Mesodermal cell (in vitro differentiated cells): ENCODE measurements at regions not wholly inside any gene's neighbourhood (a gene's known extent, or its start where the extent isn't known, plus 50 kb on each side); places are given as distances from the start of the nearest gene placed in this dataset.
"Not testable (repeated sequence)": the region's sequence is repeated elsewhere in the genome, so short reads cannot be mapped to it uniquely, and the experiment has no call there.

Source experiments
- H3K27ac ChIP-seq: 2 replicates; pipeline ENCODE4 v1.7.0; 2013; ENCODE audit warnings: mild to moderate bottlenecking, low read depth, low read length, moderate library complexity; ENCODE audit not compliant: severe bottlenecking
- H3K36me3 ChIP-seq: 2 replicates; pipeline ENCODE4 v1.7.1; 2013; ENCODE audit warnings: mild to moderate bottlenecking, low read length, moderate library complexity; ENCODE audit not compliant: control insufficient read depth, insufficient read depth
- H3K4me1 ChIP-seq: one replicate; pipeline ENCODE4 v1.7.1; 2013; ENCODE audit warnings: mild to moderate bottlenecking, low read length; ENCODE audit not compliant: insufficient read depth, control insufficient read depth, poor library complexity, severe bottlenecking
- H3K4me3 ChIP-seq: 2 replicates; pipeline ENCODE4 v1.7.0; 2013; ENCODE audit warnings: low read length, control low read depth, mild to moderate bottlenecking; ENCODE audit not compliant: insufficient read depth, poor library complexity, severe bottlenecking; ENCODE audit errors: extremely low read depth
- H3K9me3 ChIP-seq: 2 replicates; pipeline ENCODE4 v1.7.1; 2013; ENCODE audit warnings: mild to moderate bottlenecking, low read length, moderate library complexity; ENCODE audit not compliant: control insufficient read depth
- whole genome bisulfite sequencing, 2 experiments: methylation state at CpG; one replicate each; pipeline ENCODE4 v1.1.5; 2013; ENCODE audit warnings: missing lambda C conversion rate in 2 of 2; ENCODE audit not compliant: insufficient coverage in 2 of 2; 5-methylcytosine and 5-hydroxymethylcytosine counted together

DNA sequence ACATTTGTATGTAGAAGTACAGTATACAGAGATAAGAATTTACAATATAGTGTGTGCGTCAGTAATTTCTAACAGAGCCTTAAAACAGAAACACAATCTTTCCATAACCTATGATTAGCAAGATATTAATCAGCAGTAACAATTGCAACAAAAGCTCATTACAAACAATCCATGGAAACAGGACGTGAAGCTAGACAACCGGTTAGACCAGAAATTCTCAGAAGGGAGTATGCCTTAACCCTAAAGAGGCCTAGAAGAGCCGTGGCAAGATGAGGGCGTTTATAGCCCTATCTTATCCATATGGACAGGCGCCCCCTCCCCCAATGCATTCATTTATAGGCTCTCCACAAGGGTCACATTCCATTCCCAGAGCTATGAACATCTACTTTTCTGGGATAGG, 184.2 kb upstream of the GK2 start:
- 100% methylated on average over 1 of the region's 6 CpGs; no CpG with 5 or more reads in 1 of the 2 experiments for WGBS, 2 experiments
- H3K36me3 ChIP-seq, H3K4me1 ChIP-seq, H3K27ac ChIP-seq, H3K4me3 ChIP-seq, H3K9me3 ChIP-seq: not testable (repeated sequence)

DNA sequence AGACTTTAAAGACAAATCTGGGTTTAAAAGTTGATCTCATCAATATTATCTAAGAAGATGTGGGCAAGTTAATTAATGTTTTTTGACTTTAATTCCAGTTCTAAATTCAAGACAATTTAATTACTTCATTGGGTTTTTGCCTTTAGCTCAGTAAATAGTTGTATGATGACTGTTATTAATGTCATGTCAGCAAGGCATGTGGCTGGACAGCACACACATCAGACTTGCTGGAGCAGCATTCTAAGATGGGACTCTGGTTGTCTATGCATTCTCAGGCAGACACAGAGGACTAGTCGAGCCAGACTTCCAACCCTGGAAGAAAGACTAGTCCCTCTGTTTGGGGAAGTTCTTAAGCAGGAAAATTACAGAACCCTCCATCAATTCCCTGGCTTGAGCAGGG, 180.7 kb upstream of the GK2 start:
- 100% methylated on average over 1 of the region's 1 CpG; no CpG with 5 or more reads in 1 of the 2 experiments for WGBS, 2 experiments
- Histone ChIP-seq H3K4me1 (no peaks in the 10 kb centered on the region), H3K9me3 (no peaks in the 10 kb centered on the region)

DNA sequence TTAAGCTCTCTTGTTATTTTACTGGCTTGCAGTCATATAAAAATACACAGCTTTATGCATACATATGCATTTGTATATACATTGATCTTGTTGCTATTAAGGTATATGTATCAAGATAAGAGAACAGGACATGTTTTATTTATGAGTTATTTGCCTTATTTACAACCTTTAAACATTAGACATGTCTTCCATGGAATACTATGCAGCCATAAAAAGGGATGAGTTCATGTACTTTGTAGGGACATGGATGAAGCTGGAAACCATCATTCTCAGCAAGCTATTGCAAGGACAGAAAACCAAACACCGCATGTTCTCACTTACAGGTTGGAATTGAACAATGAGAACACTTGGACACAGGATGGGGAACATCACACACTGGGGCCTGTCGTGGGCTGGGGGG, 179.2 kb upstream of the GK2 start:
- not testable (repeated sequence) for H3K27ac ChIP-seq, H3K4me3 ChIP-seq, H3K9me3 ChIP-seq, H3K4me1 ChIP-seq, H3K36me3 ChIP-seq
- WGBS, 2 experiments: 100% methylated on average over 1 of the region's 2 CpGs

More for the DNA sequence above, 180.7 kb upstream of the GK2 start:
- H3K27ac ChIP-seq: no peak overlapping the region
- H3K4me3 ChIP-seq: no peak overlapping the region
- H3K36me3 ChIP-seq: no peaks in the 10 kb centered on the region

DNA sequence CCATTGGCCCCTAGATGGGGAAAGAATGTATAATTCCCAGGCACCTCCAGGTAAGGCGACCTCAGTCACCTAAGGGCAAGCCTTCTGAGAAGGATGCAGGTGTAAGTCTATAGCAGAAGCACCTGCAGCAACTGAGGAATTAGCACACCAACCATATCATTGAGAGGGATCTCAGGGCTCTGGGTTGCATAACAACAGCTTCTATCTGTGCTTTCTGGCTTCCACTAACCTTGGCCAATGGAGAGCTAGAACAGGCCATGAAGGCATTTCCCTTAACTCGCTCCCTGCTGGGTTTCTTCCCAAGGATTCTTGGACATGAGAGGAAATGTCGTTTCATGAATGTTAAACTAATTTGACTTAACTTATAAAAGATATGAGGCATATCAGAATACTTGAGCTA, 177.8 kb upstream of the GK2 start:
- no peak overlapping the region for H3K4me3 ChIP-seq
- H3K9me3 ChIP-seq: no peaks in the 10 kb centered on the region
- 100% methylated on average over 1 of the region's 3 CpGs; no CpG with 5 or more reads in 1 of the 2 experiments for WGBS, 2 experiments
- no peaks in the 10 kb centered on the region for H3K36me3 ChIP-seq
- no peak overlapping the region for H3K27ac ChIP-seq
- no peaks in the 10 kb centered on the region for H3K4me1 ChIP-seq

DNA sequence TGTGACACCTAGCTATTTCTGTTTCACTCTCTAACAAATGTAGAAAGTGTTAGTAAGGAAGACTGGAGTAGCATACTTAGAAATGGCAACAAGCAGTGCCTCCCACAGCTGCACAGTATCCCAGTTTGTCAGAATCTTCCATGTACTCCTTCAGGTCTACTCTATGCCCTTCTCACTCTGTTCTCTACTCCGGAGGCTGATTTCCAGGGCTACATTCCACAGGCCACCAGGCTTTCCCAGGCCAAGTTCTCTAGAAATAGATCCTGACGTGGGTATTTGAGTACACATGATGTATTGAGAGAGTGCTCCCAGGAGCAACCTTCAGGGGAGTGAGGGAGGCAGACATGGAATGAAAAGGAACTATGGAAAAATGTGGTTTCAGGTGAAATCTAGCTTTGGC, 177.3 kb upstream of the GK2 start:
- Histone ChIP-seq H3K4me3 (no peak overlapping the region), H3K36me3 (no peaks in the 10 kb centered on the region), H3K9me3 (no peaks in the 10 kb centered on the region), H3K27ac (no peak overlapping the region), H3K4me1 (no peaks in the 10 kb centered on the region)
- 80 to 88% methylated on average over 1 of the region's 2 CpGs for WGBS, 2 experiments

DNA sequence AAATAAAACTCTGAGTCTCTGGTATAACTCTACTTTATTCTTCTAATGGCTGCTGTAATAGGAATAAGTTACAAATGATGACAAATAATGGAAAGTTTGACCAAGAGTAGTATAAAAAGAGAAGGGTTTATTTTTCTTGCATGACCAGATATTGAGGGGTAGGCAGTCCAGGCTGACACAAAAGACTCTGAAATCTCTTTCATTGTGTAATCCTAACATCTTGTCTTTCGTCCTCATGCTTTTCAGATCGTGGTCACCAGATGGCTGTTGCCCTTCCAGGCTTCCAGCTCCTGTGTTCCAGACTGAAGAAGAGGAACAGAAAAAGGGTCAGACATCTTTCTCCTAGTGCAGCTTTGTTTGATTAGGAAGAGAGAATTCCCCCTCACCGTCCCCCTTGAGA, 176.9 kb upstream of the GK2 start:
- Histone ChIP-seq H3K4me1 (no peaks in the 10 kb centered on the region), H3K36me3 (no peaks in the 10 kb centered on the region), H3K9me3 (no peaks in the 10 kb centered on the region), H3K27ac (no peak overlapping the region), H3K4me3 (no peak overlapping the region)
- 100% methylated on average over 1 to 2 of the region's 3 CpGs for WGBS, 2 experiments

DNA sequence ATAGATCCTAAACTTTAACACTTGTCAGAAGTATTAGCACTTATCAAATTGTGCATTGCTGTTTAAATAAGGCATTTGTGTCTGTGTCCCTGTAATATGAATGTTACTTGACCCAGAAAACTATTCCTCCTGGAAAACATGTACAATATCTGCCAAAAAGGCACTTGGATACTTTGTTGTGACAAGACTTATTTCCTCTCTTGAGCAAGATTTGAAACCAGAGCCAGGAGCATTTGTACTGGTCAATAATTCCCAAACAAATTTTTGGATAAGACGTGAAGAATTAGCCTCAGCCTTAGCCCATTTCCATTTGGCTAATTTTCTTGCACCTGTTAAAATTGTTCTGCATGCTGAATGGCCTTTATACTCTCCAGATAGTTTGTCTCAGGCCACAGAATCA, 176.3 kb upstream of the GK2 start:
- Histone ChIP-seq H3K4me3 (no peak overlapping the region), H3K9me3 (no peaks in the 10 kb centered on the region), H3K4me1 (no peaks in the 10 kb centered on the region), H3K27ac (no peak overlapping the region), H3K36me3 (no peaks in the 10 kb centered on the region)
- WGBS, 2 experiments: 83 to 91% methylated on average over 1 of the region's 1 CpG

DNA sequence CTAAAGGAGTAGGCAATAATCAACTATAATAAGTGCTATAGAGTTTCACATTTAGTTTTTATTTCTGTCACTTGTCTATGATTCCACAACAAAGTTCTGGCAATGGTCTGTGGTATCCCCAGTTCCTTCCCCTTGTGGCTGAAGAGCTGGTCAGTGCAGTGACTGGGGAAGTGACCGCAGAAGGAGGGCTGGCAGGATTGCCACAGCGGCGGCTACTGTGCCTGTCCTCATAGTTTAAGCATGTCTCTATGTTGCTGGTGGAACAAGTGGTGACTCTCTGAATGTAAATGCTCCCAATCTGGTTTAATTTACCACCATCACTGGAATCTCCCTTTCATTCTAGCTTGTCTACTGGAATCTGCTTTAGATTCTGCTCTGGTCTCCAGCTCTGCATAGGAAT, 170.6 kb upstream of the GK2 start:
- Histone ChIP-seq H3K36me3 (no peaks in the 10 kb centered on the region), H3K9me3 (no peaks in the 10 kb centered on the region), H3K27ac (no peak overlapping the region), H3K4me3 (no peak overlapping the region), H3K4me1 (no peaks in the 10 kb centered on the region)
- WGBS, 2 experiments: 80 to 100% methylated on average over 1 to 3 of the region's 3 CpGs

DNA sequence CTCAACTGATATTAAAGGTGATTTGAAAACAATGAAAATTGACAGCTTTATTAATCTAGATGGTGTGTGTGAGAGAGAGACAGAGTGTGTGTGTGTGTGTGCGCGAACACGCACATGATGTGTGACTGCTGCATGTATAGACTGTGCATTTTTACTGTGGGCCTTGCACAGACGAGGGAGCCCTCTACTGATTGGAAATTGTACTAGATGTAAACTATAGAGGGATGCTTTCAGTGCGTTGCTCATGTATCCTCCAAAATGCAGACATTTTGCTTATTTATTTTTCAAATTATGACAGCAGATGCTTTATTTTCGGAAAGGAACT, 168.4 kb upstream of the GK2 start:
- no peaks in the 10 kb centered on the region for H3K9me3 ChIP-seq
- no peaks in the 10 kb centered on the region for H3K4me1 ChIP-seq
- H3K36me3 ChIP-seq: no peaks in the 10 kb centered on the region
- WGBS, 2 experiments: 65 to 80% methylated on average over 2 to 4 of the region's 6 CpGs
- H3K4me3 ChIP-seq: no peak overlapping the region
- no peak overlapping the region for H3K27ac ChIP-seq

DNA sequence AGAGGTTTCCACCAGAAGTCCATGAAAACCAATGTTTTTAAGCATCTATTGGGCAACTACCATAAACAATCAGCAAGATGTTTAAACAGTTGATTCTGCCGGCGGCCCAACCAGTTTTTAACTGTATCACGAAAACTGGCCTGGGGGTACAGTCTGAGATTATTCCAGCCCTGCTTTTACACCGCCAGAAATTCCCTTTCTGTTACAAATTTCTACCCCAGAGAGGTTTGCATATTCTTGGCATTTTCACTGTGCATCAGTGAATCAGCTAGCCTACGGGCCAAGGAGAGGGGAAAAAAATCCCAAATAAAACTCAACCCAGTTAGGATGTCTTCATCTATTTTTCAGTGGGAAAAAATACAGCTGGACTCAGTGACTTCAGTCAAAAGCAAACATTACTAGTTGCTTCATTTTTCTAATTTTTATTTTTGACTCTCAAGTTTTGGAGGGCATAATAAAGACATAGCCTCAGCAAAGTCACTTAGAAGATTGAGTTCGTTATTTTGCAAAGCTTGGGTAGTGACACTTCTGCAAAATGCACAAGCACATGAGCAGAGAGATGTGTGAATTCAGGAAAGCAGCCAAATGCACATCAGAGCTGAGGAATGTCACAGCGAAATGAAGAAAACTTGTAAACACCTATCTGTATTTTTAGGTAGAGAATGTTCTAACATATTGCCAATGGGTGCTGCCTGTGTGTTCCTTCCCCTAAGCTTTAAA, 167.8 kb upstream of the GK2 start:
- no peak overlapping the region for H3K4me3 ChIP-seq
- H3K27ac ChIP-seq: no peak overlapping the region
- no peaks in the 10 kb centered on the region for H3K9me3 ChIP-seq
- no peaks in the 10 kb centered on the region for H3K4me1 ChIP-seq
- H3K36me3 ChIP-seq: no peaks in the 10 kb centered on the region
- WGBS, 2 experiments: 97 to 100% methylated on average over 3 of the region's 7 CpGs

DNA sequence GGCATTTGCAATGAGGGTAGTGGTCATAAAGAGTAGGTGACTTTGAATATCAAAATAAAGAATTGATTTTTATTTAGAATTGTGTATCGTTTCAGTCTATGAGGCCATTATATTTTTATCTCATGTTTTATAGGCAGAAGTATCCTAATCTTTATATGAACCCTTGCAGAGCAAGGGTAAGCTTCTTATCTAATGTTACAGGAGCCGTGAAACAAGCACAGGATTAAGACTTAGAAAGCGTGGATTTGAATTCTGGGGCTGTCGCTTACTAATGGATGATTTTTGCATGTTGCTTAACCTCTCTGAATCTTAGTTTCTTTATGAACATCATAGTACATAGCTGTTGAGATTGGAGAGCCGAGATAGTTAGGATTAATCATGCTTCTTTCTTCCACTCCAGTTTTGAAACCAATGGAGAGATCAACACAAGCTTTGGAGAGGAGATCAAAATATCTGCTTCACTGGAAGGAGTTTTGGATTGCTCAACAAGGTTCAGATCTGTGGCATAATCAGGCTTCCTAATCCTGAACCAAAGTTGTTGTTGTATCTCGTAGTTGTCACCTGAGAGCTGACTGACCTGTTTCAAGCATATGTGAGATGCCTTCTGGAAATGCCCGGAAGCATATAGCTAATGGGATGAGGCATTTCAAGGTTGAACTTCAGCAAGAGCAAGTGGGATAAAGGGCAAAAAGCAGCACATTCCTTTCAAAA, 166.9 kb upstream of the GK2 start:
- Histone ChIP-seq H3K27ac (no peak overlapping the region), H3K4me3 (no peak overlapping the region)

More for the DNA sequence above, 166.9 kb upstream of the GK2 start:
- Histone ChIP-seq H3K4me1 (no peaks in the 10 kb centered on the region), H3K36me3 (no peaks in the 10 kb centered on the region), H3K9me3 (no peaks in the 10 kb centered on the region)
- 82 to 92% methylated on average over 3 to 6 of the region's 7 CpGs for WGBS, 2 experiments
